NCI-H1694 treated with DMSO at 0.1 percent for 48 hours (cell line): ENCODE measurements at regions not wholly inside any gene's neighbourhood (a gene's known extent, or its start where the extent isn't known, plus 50 kb on each side); places are given as distances from the start of the nearest gene placed in this dataset.

Source experiments
- DNase-seq: peaks from one replicate; lab custom pipeline; 2025; lab: John Stamatoyannopoulos, UW

- no peak for DNase-seq
These were observed 71.2 kb upstream of the AFDN start for GRCh38 chr6:167755461-167755860.

- no peak for DNase-seq
These were observed 70.1 kb upstream of the AFDN start for GRCh38 chr6:167756597-167756996.

DNA sequence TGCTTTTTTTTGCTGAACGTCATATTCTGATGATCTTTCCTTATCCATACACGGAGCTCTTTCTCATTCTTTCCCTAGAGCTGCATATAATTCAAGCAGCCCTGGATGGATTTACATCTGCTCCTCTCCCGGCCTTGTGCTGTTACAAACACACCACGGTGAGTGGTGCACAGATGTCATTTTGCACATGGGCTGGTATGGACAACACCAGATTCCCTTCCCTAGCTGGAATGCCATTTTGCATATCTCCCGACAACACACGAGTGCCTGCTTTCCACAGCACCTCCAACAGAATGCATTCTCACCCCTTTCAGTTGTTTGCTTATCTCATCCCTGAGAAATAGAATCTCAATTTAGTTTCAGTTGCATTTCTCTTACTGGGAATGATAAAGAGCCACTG lies 69.5 kb upstream of the AFDN start:
- peak; percentile 40 for DNase-seq

DNA sequence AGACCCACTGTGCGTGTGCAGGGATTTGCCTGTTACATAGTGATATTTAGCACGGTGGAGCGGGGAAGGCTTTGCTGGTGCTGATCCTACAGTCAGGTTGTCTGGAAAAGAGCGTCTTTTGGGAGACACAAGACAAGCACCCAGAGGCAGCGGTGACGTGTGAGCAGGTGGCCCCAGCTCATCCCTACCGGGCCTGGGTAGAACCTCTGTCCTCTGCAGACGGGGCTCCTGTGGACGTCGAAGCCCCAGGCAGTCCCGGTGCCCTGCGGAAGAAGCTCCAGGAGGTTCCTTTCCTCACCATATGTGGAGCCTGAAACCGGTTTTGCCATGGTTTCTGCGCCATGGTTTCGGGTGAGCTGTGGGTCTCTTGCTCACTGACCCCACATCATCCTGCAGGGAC lies 68.9 kb upstream of the AFDN start:
- DNase-seq = no peak

DNA sequence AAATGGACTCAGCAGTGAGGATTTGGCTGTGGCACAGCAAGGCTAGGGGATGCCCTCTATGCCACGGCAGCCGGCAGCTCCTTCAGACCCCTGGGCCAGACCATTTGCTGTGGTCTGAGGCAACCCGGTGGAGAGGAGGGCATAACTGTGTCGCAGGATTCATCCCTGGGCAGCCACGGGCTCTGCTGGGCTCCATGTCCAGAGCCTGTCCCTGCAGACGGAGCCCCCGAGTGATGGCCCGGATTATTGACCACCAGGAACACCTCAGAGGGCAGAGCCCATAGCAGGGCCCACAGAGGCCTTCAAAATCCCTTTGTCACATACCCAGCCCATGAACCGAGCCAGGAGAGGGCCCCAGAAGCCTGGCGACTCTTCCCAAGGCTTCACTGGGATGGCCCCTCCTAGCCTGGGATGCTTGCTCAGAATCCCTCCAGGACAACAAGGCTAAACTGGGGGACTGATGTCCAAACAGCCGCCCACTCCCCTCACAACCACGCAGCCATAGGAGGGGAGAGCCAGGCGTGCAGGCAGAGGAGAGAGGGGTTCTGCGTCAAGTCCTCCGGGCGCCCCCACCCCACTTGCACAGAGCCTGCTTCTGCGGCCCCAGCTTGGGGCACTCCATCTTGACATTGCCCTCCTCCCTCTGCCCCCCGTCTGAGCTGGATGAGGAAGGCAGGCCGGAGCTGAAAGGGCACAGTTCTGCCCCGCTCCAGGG lies 68.2 kb upstream of the AFDN start:
- DNase-seq = no peak

DNA sequence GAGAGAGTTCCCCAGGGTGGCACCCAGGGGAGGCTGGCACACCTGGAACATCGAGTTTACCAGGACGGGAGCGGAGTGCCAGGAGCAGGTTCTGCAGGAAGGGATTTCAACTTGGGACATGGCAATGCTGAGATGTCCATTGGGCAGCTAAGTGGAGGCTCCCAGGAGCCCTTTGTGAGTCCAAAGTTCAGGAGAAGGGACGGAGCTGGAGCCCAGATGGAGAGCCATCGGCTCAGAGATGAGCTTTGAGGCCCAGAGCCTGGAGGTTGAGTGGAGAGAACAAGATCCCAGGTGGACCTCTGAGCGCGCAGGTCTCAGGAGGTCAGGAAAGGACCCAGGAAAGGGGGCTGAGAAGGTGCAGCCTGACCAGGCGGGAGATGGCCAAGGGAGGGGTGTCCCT lies 67.5 kb upstream of the AFDN start:
- DNase-seq = no peak

GRCh38 chr6:167759912-167760311 lies 66.8 kb upstream of the AFDN start:
- no peak for DNase-seq

GRCh38 chr6:167760979-167761793 lies 65.5 kb upstream of the AFDN start:
- DNase-seq = no peak

- no peak for DNase-seq
These were observed 64.9 kb upstream of the AFDN start for GRCh38 chr6:167761794-167762258.

- no peak for DNase-seq
These were observed 64.3 kb upstream of the AFDN start for GRCh38 chr6:167762259-167762962.

DNA sequence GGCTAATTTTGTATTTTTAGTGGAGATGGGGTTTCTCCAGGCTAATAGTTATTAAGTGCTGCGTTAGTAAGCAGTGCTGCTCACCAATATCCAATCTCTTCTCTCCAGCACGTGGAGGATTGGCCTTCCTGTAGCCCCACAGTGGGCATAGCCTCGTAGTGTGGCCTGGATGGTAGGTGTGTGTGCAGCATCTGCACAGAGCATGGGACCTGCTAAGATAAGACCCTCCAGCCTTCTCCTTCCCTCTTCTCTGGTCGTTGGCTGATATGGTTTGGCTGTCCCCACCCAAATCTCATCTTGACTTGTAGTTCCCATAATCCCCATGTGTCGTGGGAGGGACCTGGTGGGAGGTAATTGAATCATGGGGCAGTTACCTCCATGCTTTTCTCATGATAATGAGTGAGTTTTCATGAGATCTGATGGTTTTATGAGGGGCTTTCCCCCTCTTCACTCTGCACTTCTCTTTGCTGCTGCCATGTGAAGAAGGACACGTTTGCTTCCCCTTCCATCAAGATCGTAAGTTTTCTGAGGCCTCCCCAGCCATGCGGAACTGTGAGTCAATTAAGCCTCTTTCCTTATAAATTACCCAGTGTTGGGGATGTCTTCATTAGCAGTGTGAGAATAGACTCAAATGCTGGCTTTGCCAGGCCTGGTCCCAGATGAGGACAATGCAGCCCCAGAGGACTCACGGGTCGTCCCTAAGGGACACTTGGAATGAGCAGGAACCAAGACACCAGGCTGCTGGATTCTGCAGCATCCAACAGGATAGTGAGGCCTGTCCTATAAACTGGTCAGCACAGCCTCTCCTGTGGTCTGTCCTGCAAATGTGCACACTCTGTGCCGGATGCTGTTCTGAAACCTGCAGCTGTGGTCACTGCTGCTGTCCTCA lies 63.4 kb upstream of the AFDN start:
- DNase-seq = no peak

GRCh38 chr6:167764215-167764614 lies 62.5 kb upstream of the AFDN start:
- DNase-seq = no peak

DNA sequence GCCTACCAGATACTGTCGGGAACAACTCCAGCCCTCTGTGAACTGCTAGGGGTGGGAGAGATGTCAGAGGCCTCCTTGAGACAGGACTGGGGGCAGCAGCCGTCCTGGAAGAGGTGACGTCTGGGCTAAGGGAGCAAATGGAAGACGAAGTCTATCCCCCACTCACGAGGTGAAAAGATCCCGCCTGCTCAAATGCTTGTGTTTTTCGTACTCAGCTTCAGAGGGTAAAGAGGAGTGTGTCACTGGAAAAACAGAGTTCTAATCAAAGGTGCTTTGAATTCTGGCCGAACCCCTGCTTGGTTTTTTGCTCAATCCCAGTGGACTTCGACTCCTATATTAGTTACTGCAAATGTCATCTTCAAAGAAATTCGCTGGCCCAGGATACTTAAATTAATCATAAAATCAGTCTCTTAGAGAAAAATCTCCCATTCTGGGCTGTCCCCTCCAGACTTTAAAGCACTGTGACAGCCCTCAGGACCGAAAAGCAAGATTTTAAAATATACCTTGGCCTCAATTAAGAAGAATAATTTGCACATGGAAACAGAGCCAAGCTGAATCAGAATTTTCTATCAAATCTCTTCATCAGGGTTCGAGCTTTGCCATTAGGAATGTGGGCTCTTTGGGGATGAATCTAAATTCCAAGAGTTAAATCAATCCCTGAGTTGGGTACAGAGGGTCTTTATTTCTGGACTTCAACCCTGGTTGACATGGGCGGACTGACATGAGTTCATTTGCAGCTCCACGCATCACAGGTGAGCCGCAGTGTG lies 61.8 kb upstream of the AFDN start:
- DNase-seq = no peak

- DNase-seq = no peak
These were observed 59.6 kb upstream of the AFDN start for GRCh38 chr6:167766986-167767714.

GRCh38 chr6:167767715-167768107 lies 59.0 kb upstream of the AFDN start:
- no peak for DNase-seq

- no peak for DNase-seq
These were observed 58.1 kb upstream of the AFDN start for GRCh38 chr6:167768471-167769215.

DNA sequence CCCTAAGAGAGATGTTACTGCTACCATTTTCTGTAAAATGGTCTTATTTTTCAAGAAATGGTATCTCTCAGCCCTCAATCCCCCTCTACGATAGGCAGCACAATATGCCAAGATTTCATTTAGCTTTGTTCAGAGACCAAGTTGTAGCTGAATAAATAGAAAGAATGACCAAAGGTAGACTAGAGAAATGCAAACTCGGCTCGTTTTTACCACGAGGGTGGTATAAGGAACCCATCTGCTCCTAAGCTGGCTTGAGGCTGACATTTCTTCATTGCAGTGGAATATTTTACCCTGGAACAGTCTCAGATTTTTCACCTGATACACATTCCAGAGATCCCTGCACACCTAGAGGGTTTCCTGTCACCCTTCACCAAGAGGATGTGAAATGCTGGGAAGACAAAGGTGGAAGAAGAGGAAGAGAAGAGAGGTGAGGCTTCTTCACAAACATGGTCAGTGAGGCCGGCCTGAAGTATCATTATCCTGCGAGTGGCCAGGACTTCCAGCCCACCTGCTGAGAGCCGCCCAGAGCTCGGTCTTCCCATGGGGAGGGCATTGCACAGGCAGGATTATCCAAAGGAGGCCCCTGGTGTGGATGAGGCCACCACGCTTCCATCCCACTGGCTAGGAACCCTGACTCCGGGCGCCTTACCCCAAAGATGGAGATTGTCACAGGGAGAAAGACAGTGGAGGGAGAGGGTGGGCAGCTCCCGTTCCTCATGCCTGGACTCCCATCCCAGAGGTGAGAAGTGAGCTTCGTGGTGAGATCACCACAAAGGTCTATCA lies 57.1 kb upstream of the AFDN start:
- DNase-seq = no peak

DNA sequence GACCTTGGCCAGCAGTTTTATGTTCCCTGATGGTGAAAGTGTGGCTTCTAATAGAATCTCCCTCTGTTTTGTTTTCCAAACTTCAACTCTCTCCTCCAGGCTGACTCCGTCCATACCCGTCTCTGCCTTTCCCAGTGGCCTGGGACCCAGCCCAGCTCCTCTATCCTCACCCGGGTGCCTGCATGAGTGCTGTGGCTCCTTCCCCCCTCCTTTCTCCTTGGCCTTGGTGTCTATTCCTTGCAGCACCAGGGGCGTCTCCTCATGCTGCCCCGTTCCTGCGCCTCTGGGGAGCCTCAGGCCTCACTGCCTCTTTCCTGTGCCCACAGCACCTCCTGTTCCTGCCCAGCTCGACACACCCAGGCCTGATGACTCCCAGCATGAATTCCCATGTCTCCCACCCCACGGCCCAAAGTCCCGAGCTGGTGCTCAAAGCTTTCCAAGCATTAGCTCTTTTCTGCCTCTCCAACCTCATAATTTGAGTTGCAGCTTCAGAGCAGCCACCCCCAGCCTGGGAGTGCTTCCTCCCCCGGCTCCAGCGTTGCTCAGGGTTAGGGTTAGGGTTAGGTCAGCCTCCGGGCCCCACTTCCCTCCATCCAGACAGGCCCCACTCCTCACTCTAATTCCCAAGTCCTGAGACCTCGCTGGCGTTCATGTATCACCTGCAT lies 56.3 kb upstream of the AFDN start:
- DNase-seq = no peak
